NCI-H1436 treated with DMSO at 0.1 percent for 48 hours (cell line): ENCODE measurements at regions not wholly inside any gene's neighbourhood (a gene's known extent, or its start where the extent isn't known, plus 50 kb on each side); places are given as distances from the start of the nearest gene placed in this dataset.

Source experiments
- DNase-seq: peaks from one replicate; lab custom pipeline; 2025; lab: John Stamatoyannopoulos, UW

DNA sequence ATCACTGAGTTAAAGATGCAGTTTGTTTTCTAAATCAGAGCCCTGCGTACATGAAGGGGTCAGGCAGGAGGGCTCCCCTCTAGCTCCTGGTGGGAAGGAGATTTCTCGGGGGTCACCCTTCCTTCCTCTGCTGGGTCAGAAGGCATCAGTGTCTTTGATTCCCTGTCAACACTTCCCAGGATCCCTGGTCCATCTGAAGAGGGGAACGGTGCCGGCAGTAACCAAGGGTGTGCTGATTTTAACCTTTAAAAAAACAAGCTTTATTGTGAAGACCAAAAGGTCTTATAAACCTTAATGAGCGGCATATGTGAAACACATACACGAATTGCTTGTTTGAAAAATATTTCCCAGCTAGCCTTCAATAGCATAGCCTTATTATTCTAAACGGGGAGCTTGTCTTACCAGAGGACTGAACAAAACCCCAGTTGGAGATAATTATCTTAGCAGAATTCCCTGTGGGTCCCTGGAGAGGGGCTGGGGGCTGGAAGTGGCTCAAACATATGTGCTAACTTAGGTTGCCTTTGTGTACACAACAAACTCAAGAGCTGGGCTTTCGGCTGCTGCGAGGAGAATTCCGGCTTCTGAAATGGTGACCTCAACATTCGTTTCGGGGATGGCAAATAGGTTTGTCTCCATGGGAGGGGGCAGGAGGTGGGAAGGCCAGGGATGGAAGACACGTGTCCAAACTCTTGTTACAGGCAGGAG, 114.9 kb upstream of the MYCN start:
- DNase-seq: no peak

DNA sequence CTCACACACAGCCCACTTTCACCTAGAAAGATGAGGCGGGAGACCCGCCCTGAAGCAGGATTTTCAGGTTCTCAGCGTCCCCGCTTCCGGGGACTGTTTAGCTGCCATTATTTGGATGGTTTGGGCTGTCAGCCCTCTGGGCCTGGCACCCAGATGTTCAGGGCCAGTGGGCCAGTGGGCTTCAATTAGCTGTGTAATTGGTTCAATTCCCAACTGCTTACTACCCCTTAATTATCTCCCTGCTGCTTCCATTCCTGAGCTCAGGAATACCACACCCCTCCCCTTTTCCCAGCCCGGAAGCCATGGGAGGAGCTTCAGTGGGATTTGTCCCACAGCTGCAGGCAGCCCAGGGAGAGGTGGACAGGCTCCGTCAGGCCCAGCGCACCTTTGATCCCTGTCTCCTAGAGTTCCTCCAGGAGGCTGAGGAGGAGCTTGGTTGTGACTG, 114.1 kb upstream of the MYCN start:
- DNase-seq: no peak

DNA sequence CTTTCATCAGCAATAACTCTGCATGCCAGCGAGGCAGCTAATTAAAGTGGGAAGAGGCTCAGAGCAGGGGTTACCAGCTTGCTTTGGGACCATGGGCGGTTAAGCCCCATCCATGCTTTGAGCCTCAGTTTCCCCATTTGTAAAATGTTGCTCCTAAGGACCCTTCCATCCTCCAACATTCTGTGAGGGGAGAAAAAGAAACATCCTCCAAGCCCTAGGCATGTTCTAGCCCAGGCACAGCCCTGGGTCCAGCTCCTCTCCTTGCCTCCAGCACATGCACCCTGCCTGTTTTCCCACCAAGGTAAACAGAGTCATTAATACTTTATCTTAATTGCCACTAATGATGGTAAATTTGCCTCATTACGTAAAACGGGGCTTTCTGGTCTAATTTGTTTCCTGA, 113.3 kb upstream of the MYCN start:
- no peak for DNase-seq

DNA sequence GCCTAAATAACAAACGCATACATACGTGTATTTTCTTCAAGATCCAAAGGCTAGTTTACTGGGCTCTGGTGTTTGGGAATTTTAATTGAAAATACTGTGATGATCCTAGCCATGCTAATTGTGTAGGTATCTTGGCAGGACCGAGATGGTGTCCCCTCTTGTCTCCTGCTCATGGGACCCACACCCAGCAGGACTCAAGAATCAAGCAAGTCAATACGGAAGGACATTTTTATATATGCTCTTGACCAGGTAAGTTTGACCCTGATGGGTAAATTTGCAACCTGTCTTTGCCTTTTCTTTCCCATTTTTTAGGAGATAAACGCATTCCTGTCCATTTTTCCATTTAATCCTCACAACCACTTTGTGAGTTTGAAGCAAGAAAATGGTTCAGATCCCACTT, 111.8 kb upstream of the MYCN start:
- DNase-seq: no peak

DNA sequence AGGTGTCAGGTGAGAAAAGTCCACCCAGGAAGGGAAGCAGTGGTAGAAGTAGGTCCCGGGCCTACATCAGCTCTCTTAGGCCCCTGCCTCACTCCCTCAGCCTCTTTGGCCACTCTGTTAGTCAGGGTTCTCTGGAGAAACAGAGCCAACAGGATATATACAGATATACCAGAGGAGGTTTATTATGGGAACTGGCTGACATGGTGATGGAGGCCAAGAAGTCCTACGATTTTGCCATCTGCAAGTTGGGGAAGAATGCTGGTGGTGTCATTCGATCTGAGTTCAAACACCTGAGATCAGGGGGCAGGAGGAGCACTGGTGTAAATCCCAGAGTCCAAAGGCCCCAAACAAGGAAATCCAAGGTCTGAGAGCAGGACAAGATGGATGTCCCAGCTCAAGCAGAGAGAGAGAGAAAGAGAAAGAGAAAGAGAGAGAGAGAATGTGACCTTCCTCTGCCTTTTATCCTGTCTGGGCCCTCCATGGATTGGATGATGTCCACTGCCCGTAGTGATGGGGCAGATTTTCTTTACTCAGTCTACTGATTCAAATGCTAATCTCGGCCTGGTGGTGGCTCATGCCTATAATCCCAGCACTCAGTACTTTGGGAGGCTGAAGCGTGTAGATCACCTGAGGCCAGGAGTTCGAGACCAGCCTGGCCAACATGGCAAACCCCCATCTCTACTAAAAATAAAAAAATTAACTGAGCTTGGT, 111.1 kb upstream of the MYCN start:
- no peak for DNase-seq

DNA sequence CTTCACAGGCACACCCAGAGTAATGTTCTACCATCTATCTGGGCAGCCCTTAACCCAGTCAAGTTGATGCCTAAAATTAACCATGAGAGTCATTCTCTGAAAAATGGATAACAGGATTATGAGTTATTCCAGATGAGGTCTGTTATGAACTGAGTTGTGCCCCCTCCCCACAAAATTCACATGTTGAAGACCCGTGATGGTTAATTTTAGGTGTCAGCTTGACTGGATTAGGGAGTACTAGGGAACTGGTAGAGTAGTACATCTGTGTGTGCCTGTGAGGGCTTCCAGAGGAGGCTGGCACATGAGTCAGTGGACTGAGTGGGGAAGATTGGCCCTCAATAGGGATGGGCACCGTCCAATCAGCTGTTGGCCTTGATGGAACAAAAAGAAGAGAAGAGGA, 110.4 kb upstream of the MYCN start:
- no peak for DNase-seq

DNA sequence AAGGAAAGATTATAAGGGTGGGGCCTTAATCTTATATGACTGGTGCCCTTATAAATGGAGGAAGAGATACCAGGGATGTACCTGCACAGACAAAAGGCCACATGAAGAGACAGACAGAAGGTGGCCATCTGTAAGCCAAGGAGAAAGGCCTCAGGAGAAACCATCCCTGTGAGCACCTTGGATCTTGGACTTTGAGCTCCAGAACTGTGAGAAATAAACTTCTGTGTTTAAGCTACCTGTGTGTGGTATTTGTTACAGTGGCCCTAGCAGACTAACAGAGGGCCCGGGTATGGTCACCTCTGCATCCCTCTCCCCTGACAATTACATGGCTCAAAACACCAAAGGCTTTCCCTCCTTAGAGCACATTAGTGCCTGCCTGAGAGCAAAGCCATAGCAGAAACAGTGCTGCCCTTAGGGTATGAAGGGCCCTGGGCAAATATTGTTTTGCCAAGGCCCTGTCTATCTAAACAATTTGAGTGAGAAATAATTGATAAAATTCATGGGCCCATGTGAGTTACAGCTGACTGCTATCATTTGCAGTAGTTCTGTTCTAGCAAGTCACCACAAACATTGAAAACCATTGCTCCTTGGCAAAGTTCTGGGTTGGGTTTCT, 109.3 kb upstream of the MYCN start:
- no peak for DNase-seq

DNA sequence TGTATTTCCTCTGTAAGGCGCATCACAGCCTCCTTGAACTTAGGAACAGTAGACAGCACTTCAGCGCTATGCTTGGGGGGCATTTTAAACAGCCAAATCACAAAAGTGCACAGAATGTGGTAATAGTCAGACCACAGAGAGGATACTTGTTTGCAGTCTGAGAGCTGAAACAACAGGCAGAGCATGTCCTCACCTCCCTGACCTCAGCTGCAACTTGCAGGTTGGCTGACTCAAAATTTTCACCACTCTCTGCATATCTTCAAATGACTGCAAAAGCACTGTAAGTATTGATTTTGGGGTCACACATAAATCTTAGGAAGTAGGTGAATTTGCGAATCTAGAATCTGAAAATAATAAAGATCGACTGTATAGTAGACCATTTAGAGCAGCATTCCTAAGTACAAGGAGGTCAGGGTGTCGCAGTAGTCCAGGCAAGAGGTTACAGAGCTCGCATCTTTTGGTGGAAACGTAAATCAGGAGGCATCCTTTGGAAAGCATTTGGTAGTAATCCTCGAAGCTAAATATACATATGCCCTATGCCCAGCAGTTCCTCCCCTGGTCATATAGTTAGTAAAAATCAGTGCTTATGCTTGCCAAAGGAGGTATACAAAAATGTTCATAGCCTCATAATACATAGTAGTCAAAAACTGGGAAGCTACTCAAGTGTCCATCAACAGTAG, 108.2 kb upstream of the MYCN start:
- DNase-seq: no peak

DNA sequence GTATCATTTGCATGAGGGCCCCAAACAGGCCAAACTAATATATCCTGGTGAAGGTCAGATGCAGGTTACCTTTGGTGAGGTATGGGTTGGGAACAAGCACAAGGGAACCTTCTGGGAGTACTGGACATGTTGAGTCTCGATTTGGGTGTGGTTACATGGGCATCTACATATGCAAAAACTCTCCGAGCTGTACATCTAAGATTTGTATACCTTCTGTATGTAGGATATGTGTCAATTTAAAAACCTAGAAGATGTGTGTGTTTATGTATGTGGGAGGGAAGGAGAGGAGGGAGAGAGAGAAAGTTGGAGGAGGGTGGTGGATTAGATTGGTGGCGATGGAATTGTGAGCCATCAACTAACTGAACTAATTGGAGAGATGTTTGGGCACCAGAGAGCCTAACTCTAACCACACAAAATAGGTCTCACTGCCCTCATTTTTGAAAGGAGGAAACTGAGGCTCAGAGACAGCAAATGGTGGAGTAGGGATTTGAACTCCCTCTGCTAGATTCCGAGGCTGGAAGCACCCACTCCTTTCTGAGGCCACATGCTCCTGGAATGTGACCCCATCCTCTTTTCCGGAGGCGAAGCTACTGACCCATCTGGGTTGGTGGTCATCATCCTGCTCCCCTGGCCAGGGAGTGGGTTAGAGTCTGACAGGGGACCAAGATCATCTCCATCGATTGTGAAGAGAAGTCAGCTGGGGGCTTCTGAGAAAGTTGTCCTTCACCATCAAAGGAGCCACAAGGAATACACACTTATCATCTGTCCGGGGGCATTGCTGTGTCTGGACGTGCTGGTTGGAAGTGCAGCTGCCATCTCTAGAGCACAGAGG, 107.3 kb upstream of the MYCN start:
- DNase-seq: no peak

DNA sequence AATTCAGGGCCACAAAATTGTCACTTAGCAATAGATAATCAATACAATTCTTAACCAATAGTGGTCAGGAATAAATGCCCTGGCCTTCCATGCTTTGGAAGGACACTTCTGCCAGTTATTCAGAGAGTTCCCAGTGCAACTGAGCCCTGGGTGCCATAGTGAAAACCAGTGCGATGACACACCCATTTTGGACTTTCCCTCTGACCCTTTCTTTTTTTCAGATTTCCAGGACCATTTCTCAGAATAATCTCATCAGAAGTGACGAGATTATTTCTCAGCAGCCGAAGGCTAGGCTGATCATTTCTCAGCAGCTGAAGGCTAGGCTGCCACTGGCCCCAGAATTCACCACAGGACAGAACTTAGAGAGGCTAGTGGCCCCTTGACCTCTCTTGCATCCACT, 106.6 kb upstream of the MYCN start:
- DNase-seq: no peak

DNA sequence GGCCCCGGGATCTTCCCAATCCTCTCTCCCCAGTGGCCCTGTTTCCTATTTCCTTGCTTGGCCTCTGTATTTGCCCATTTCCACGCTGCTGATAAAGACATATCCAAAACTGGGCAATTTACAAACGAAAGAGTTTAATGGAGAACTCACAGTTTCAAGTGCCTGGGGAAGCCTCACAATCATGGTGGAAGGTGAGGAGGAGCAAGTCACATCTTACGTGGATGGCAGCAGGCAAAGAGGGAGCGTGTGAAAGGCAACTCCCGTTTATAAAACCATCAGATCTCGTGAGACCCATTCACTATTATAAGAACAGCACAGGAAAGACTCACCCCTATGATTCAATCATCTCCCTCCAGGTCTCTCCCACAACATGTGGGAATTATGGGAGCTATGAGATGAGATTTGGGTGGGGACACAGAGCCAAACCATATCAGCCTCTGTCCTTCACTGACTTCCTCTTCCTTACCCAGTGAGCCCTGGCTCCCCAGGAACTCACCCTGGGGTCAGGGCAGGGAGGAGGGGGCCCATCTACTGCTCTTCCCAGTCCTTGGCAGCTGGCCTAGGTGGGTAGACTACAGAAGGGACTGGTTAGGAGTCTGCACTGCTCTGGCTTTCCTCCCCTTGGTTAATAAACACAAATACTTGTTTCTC, 105.8 kb upstream of the MYCN start:
- no peak for DNase-seq

DNA sequence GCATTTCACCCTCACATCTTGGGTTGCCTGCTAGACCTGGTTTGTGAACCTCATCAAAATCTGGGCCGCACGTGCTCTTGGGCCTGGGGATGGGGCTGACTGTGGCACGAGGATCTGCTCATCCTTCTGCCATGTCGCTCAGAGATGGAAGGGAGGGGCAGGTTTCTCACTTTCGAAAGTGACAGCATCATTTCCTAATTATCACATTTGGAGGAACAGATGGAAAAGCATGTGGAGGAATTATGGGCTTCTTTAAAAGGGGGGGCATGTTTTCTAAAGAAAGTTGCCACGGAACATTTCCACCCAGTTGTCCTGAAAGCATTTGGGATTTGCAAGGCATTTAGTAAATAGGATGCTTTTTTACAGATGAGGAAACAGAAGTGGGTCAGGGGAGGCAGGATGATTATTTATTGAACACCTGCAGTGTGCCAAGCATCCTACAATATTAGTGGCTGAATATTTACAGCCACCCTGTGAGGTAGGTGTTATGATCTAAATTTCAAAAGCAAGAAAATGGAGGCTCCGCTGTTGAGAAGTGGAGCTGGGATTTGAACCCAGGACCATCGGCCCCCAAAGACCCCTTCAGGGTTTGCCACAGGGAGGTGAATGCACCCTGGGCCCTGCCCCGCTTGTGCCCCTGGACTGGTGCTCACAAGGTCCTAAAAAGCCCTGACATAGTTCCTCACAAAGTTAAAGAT, 104.2 kb upstream of the MYCN start:
- DNase-seq: no peak

DNA sequence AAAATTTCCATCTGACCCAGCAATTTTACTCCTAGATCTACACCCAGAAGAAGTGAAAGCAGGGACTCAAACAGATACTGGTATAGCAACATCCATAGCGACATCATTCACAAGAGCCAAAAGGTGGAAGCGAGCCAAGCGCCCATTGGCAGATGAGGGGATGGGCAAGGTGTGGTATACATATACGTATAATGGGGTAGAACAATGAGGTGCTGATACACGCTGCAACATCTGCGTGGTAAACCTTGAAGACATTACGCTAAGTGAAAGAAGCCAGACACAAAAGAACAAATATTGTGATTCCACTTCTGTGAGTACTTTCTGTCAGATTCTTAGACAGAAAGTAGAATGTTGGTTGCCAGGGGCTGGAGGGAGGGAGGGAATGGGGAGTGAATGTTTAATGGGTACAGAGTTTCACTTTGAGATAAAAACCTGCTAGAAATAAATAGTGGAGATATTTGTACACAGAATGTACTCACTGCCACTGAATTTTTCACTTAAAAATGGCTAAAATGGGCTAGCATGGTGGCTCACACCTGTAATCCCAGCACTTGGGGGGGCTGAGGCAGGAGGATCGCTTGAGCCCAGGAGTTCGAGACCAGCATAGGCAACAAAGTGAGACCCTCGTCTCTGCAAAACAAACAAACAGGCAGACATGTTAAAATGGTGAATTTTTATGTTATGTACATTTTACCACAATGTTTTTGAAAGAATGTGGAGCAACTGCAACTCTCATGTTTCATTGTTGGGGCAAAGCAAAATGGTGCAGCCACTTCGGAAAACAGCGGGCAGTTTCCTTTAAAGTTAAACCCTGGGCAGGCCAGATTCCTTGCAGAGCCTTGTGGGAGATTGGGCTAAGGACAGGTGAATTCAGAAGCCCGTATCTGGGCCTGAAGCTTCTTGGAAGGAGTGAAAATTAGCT, 103.4 kb upstream of the MYCN start:
- DNase-seq: no peak

DNA sequence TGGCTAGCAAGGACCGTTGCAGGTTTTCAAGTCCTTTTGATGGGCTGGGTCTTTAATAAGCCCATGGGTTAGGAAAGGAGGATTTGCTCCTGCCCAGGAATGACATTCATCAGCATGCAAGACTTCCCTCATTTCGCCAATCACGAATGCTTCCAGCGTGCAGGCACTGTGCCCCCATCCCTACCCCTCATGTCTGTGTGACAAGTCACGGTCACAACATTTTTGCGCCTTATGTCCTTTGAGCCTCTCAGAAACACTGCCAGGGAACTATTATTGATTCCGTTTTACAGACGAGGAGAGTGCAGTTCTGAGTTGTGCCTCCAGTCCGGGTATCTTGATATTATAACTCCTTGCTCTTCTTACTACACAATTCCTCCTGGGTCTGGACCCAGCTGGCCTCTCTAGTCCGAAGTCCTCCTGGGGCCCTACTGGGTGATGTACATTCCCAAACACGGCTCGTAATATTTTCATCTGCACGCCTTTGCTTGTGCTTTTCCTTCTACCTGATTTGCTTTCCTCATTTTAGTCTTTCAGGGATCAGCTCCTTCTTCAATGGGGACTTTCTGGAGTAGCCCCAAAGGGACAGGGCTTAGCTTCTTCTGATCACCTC, 101.8 kb upstream of the MYCN start:
- DNase-seq: no peak

DNA sequence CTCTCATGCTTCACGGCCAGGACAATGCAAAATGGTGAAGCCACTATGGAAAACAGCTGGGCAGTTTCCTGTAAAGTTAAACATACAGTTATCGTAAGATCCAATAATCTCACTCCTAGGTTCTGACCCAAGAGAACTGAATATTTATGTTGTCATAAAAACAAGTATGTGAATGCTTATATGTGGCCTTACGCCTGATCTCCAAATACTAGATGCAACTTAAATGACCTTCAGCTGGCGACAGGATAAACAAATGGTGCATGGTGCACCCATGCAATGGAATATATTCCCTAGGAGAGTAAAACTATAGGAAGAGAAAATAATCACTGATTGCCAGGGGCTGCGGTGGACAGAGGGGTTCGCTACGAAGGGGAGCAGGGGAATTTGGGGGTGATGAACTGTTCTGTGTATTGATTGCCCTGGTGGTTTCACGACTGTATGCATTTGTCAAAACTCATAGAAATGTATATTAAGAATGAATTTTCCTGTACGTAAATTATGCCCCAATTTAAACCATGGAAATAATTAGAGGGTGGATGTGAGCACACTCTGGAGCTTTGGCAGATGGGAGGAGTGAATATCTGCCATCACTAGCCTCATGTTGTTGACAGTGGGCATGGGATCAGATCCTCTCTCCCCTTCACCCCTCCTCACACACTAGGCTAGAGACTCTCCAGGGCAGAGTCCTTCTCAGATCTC, 100.8 kb upstream of the MYCN start:
- DNase-seq: no peak

DNA sequence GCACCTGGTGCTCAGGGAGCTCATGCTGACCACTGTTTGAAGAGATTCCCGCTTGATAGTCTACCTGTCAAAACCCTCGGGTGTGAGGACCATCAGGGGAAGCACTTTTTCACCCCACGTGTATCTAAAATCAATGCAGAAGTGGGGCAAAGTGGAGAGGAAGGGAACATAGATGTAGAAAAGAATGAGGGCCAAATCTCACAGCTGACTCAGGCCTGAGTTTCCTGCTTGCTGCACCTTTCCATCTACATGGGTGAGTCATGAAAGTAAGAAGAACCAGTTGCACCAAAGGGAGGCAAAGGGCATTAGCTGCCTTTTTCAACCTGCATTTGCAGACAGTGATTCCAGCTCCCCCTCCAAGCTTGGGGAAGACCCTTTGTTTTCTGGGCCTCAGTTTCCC, 100.2 kb upstream of the MYCN start:
- no peak for DNase-seq

DNA sequence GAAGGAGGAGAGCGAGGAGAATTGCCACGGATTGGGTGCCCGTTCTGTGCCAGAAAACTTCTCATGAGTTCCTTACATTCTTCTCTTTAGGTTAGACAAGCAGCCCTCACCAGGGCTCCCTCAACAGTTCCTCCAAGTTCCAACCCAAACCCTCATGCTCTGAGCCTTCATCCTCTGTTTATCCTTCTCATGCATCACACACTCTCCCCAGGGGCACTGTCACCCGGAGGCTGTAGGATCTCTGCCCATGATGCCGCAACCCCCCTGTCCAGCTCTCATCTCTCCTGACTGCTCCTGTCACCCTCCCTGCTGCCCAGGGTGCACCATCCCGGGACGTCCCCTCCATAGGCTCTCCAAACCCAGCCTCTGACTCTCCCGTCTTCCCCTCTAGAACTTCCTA, 99.4 kb upstream of the MYCN start:
- no peak for DNase-seq

DNA sequence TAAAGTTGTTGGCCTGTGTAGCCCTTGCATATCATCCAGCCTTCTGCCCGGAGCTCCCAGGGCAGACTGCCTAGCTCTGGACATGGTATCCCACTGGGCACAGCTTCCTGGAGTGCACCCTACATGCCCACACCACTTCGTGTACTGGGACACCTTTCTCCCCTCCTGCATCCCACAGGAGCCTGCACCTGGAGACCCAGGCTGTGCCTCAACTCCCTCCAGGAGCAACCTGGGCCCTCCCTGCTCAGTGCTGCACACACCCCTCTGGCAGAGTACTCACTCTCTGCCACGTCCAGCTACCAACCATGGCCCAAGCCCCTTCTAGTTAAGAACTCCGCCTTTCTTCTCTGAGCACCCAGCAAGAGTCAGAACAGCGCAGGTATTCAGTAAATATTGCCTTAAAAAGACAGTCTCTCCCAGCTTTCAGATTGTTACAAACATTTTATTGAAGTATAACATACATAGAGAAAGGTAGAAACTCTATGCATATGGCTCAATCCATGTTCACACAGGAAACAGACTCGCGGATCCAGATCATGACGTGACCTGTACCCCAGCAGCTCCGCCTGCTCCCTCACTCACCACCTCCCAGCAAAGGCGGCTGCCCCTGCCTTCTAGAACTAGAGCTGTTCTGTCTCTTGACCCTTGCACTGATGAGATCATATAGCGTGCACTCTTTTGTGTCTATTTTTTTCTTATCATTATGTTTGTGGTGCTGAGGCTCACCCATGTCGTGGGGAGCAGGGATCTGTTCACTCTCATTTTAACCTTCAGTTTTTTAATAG, 98.4 kb upstream of the MYCN start:
- DNase-seq: no peak
